K562 (cell line): ENCODE measurements at regions not wholly inside any gene's neighbourhood (a gene's known extent, or its start where the extent isn't known, plus 50 kb on each side); places are given as distances from the start of the nearest gene placed in this dataset.

Experiments used
- ATAC-seq: fragments of 200-7000 bp; cut with Tn5 transposase; 3 replicates; pipeline ENCODE4 v1.9.1; 2020; ENCODE audit warnings: moderate library complexity
- BruUV-seq: library from RNA; stranded (reverse); fragments of 400-500 nt; replicated peaks from 2 replicates; lab custom pipeline; 2021; lab: Mats Ljungman, UMichigan
- CTCF ChIA-PET: fragments of 300-600 bp; formaldehyde crosslinking; extraction: SDS; loops from one replicate; lab custom pipeline; 2021; ENCODE audit warnings: low intra/inter-chr PET ratio; lab: Yijun Ruan, JAX
- POLR2A ChIA-PET: fragments of 300-600, 350-650 bp; sonication (Branson Sonifier 250); formaldehyde crosslinking; extraction: SDS; loops from one replicate; lab custom pipeline; 2021; ENCODE audit warnings: antibody characterized with exemption, inconsistent platforms; lab: Yijun Ruan, JAX
- DNase-seq, 4 experiments: peaks; one replicate each; pipeline versions ENCODE4 v3.0.0 to v3.0.0-alpha.2; 2011 to 2018; ENCODE audit warnings: low spot score in 3 of 4, mixed read lengths in 3 of 4; ENCODE audit errors: extremely low read depth in 1 of 4
- FAIRE-seq: peaks from 2 replicates; lab custom pipeline; 2011; peaks lifted over from hg19 to GRCh38; lab: Jason Lieb, UNC
- H2AFZ ChIP-seq: 2 replicates; pipeline ENCODE4 v1.6.0; 2011; ENCODE audit warnings: low read depth, low read length, control low read depth, inconsistent platforms
- H3K27ac ChIP-seq: fragments of 200-600 bp; 3 replicates; pipeline ENCODE4 v1.8.0; 2011; ENCODE audit warnings: low read depth, mild to moderate bottlenecking, control low read depth, inconsistent platforms, low read length, moderate library complexity, mixed read lengths; ENCODE audit errors: extremely low read depth
- H3K27me3 ChIP-seq, 2 experiments: fragments of 300-600 bp in 1 of 2; 2 replicates in 1 of 2; 3 replicates in 1 of 2; pipeline versions ENCODE4 v1.6.0 to v1.8.0; 2011; ENCODE audit warnings: inconsistent platforms in 2 of 2, low read length in 2 of 2, mild to moderate bottlenecking in 1 of 2, mixed read lengths in 1 of 2, moderate library complexity in 1 of 2; ENCODE audit not compliant: control insufficient read depth in 2 of 2, insufficient read depth in 2 of 2
- H3K36me3 ChIP-seq: fragments of 300-600 bp; 3 replicates; pipeline ENCODE4 v1.8.0; 2011; ENCODE audit warnings: mild to moderate bottlenecking, low read length, inconsistent platforms; ENCODE audit not compliant: control insufficient read depth, insufficient read depth
- H3K4me1 ChIP-seq, 2 experiments: fragments of 200-600 bp in 1 of 2; replicated peaks in 1 of 2; 2 replicates in 1 of 2; 3 replicates in 1 of 2; pipeline versions ENCODE4 v1.5.1 to v1.8.0; 2011; ENCODE audit warnings: inconsistent platforms in 2 of 2, low read length in 2 of 2, mild to moderate bottlenecking in 1 of 2, mixed read lengths in 1 of 2, moderate library complexity in 1 of 2; ENCODE audit not compliant: control insufficient read depth in 2 of 2, insufficient read depth in 2 of 2
- H3K4me2 ChIP-seq: 2 replicates; pipeline ENCODE4 v1.6.1; 2011; ENCODE audit warnings: low read length, control low read depth, inconsistent platforms, mixed read lengths; ENCODE audit not compliant: insufficient read depth
- H3K4me3 ChIP-seq: fragments of 200-600 bp; sonication (generic), shearing (Covaris generic); 2 replicates; pipeline ENCODE4 v1.5.1; 2016; ENCODE audit warnings: control low read depth, inconsistent platforms
- H3K79me2 ChIP-seq: fragments of 200-600 bp; 3 replicates; pipeline ENCODE4 v1.8.0; 2011; ENCODE audit warnings: low read length, inconsistent platforms; ENCODE audit not compliant: control insufficient read depth, insufficient read depth
- H3K9ac ChIP-seq, 2 experiments: 2 replicates each; pipeline versions ENCODE4 v1.6.0 to v1.6.1; 2011; ENCODE audit warnings: low read depth in 2 of 2, low read length in 2 of 2, control low read depth in 1 of 2, inconsistent platforms in 1 of 2, mild to moderate bottlenecking in 1 of 2, mixed read lengths in 1 of 2; ENCODE audit not compliant: insufficient read depth in 1 of 2
- H3K9me1 ChIP-seq: one replicate; pipeline ENCODE4 v1.6.0; 2011; ENCODE audit warnings: inconsistent platforms, mild to moderate bottlenecking, low read length, moderate library complexity; ENCODE audit not compliant: control insufficient read depth, insufficient read depth
- H3K9me3 ChIP-seq: replicated peaks from 2 replicates; pipeline ENCODE4 v1.5.1; 2011; ENCODE audit warnings: low read depth, low read length, inconsistent platforms; ENCODE audit not compliant: control insufficient read depth, insufficient read depth
- H4K20me1 ChIP-seq: replicated peaks from 2 replicates; pipeline ENCODE4 v1.6.1; 2011; ENCODE audit warnings: low read length, inconsistent platforms, mixed read lengths; ENCODE audit not compliant: control insufficient read depth, insufficient read depth
- BRCA1 ChIP-seq, 2 experiments: fragments of 450-650 bp in 1 of 2; sonication (generic) in 1 of 2; formaldehyde crosslinking in 1 of 2; IDR thresholded peaks; 2 replicates each; pipeline versions ENCODE4 v1.5.0 to v1.6.1; 2017 to 2020; ENCODE audit warnings: mild to moderate bottlenecking in 1 of 2, missing genetic modification reagents in 1 of 2
- C11orf30 ChIP-seq: fragments of 450-650 bp; IDR thresholded peaks from 2 replicates; pipeline ENCODE4 v1.6.1; 2016; ENCODE audit warnings: low read depth, mild to moderate bottlenecking
- CHCHD3 ChIP-seq: fragments of 250-450 bp; sonication (Bioruptor Pico); IDR thresholded peaks from 2 replicates; pipeline ENCODE4 v2.1.2; 2022; ENCODE audit warnings: mild to moderate bottlenecking
- L3MBTL2 ChIP-seq: fragments of 450-650 bp; IDR thresholded peaks from 2 replicates; pipeline ENCODE4 v1.6.1; 2016; ENCODE audit warnings: mild to moderate bottlenecking, moderate library complexity
- MAFF ChIP-seq: IDR thresholded peaks from 2 replicates; pipeline ENCODE4 v1.6.1; 2012; ENCODE audit warnings: low read length, improper control_type of control experiment
- MAFG ChIP-seq: fragments of 450-650 bp; conservative IDR thresholded peaks from 2 replicates; pipeline ENCODE4 v1.6.1; 2016; ENCODE audit warnings: missing genetic modification characterization, missing compliant biosample characterization
- MAFK ChIP-seq: IDR thresholded peaks from 2 replicates; pipeline ENCODE4 v1.6.1; 2011; ENCODE audit warnings: low read length, improper control_type of control experiment
- ZBTB34 ChIP-seq: fragments of 250-450 bp; sonication (Bioruptor Pico); IDR thresholded peaks from 2 replicates; pipeline ENCODE4 v1.8.0; 2021; ENCODE audit warnings: mild to moderate bottlenecking, moderate library complexity
- ZNF316 ChIP-seq: fragments of 450-650 bp; IDR thresholded peaks from 2 replicates; pipeline ENCODE4 v1.6.1; 2016
- WGBS: fragments of 100-300 bp; shearing (Covaris generic); methylation state at CpG from one replicate; pipeline ENCODE4 v1.1.6; 2016; ENCODE audit warnings: low coverage, mixed read lengths; ENCODE audit not compliant: insufficient coverage; ENCODE audit errors: missing lambda C conversion rate; 5-methylcytosine and 5-hydroxymethylcytosine counted together
- in situ Hi-C: fragments of 300-500 bp; cut with MboI; formaldehyde crosslinking; loops from 4 replicates; pipeline ENCODE4 v1.15.0; 2018; ENCODE audit warnings: inconsistent platforms, mixed read lengths
- intact Hi-C: fragments of 100-400 bp; cut with micrococcal nuclease; formaldehyde crosslinking; loops from 2 replicates; pipeline ENCODE4 v1.14.2; 2022

DNA sequence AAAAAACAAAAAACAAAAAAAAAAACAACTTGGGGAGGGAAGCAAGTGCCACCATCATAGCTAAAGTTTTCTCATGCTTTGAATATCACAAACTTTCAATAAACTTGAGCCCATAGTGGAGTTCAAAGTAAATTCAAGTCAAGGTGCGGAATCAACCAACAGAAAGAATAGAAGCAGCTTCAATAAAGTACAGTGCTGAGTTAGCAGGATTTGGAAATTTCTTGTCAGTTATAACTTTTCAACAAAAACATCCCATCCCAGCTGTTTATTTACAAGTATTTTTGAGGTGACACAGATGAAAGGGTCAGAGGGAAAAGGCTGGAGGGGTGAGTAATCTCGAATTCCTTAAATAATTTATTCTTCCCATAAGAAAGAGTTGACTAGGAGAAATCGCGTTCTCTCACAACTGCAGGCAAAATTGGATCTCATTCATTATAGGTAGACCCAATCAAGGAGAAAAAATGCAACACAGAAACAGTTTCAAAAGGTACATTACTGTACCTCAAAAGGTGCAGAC is 477.4 kb upstream of the RASGRP1 start:
- FAIRE-seq (no peak), ATAC-seq (no peak), DNase-seq (no peak)
- no peak overlapping the region for H3K9ac ChIP-seq
- intact Hi-C loops, result no loop called here
- in situ Hi-C loops, result no loop called here
- H3K36me3 ChIP-seq, result no peaks in the 10 kb centered on the region
- no peaks in the 10 kb centered on the region for H3K79me2 ChIP-seq
- H3K27me3 ChIP-seq, result no peaks in the 10 kb centered on the region
- H2AFZ ChIP-seq, result no peak overlapping the region
- ChIA-PET CTCF (no interaction called here), POLR2A (no interaction called here)
- no peaks in the 10 kb centered on the region for H3K9me3 ChIP-seq
- no TSS peak for BruUV-seq
- H4K20me1 ChIP-seq, result no peaks in the 10 kb centered on the region
- H3K4me2 ChIP-seq, result no peak overlapping the region
- no peaks in the 10 kb centered on the region for H3K4me1 ChIP-seq
- no peak overlapping the region for H3K27ac ChIP-seq
- H3K4me3 ChIP-seq, result no peak overlapping the region
- TF ChIP-seq C11orf30, result peak; percentile 34; the same call in 1 of the 2 replicates
- TF ChIP-seq ZBTB34 (CRISPR knock-in tag), result no peak
- no peak for TF ChIP-seq CHCHD3 (CRISPR knock-in tag)
- peak; percentile 58 for TF ChIP-seq ZNF316
- TF ChIP-seq L3MBTL2, result no peak
- TF ChIP-seq MAFF, result peak; percentile 54
- TF ChIP-seq MAFG (tag), result 0 out of 2 replicates have a peak, but pooled peaks have one; percentile 9
- TF ChIP-seq MAFK, result peak; percentile 41; the same call in 1 of the 2 replicates
- TF ChIP-seq BRCA1 (IDR thresholded peaks at IDR 0.05), result no peak
- TF ChIP-seq BRCA1 (CRISPR knock-in tag; IDR thresholded peaks at IDR 0.05), result no peak
- 2% methylated on average over 4 of the region's 4 CpGs for WGBS
- H3K9me1 ChIP-seq, result no peaks in the 10 kb centered on the region
